ENCODE measurements at regions not wholly inside any gene's neighbourhood (a gene's known extent, or its start where the extent isn't known, plus 50 kb on each side); places are given as distances from the start of the nearest gene placed in this dataset.
A peak's percentile ranks its signal among the peaks of the same experiment; 100 is the strongest.
"Not testable (repeated sequence)": the region's sequence is repeated elsewhere in the genome, so short reads cannot be mapped to it uniquely, and the experiment has no call there.

GRCh38 chrX:78603908-78604307 is 55.2 kb downstream of the RTL3 start:
- peak; percentile 52 for DNase-seq

GRCh38 chrX:78595901-78596502 is 63.1 kb downstream of the RTL3 start:
- no peak for DNase-seq

GRCh38 chrX:78593701-78594100 is 65.4 kb downstream of the RTL3 start:
- DNase-seq = no peak

GRCh38 chrX:78592030-78592429 is 67.1 kb downstream of the RTL3 start:
- DNase-seq = no peak

GRCh38 chrX:78574306-78574705 is 84.8 kb downstream of the RTL3 start:
- DNase-seq = no peak

- peak; percentile 20 for DNase-seq
Measured at GRCh38 chrX:78573630-78574029, 85.5 kb downstream of the RTL3 start.

- no peak for DNase-seq
Measured at GRCh38 chrX:78571849-78572248, 87.3 kb downstream of the RTL3 start.

- no peak for DNase-seq
Measured at GRCh38 chrX:78555401-78555980, 103.6 kb downstream of the RTL3 start.

- not testable (repeated sequence) for DNase-seq
Measured at GRCh38 chrX:78552628-78553027, 106.5 kb downstream of the RTL3 start.

GRCh38 chrX:78548012-78548411 is 111.1 kb downstream of the RTL3 start:
- DNase-seq = no peak

- no peak for DNase-seq
Measured at GRCh38 chrX:78545233-78545632, 113.9 kb downstream of the RTL3 start.

- DNase-seq = no peak
Measured at GRCh38 chrX:78543281-78543680, 115.8 kb downstream of the RTL3 start.

- DNase-seq = no peak
Measured at GRCh38 chrX:78540171-78540570, 119.0 kb downstream of the RTL3 start.

- no peak for DNase-seq
Measured at GRCh38 chrX:78534221-78534620, 124.9 kb downstream of the RTL3 start.

- no peak for DNase-seq
Measured at GRCh38 chrX:78532363-78532762, 126.8 kb downstream of the RTL3 start.

- no peak for DNase-seq
Measured at GRCh38 chrX:78527818-78528217, 131.3 kb downstream of the RTL3 start.

- no peak for DNase-seq
Measured at GRCh38 chrX:78527263-78527662, 131.9 kb downstream of the RTL3 start.

- DNase-seq = no peak
Measured at GRCh38 chrX:78522601-78523000, 136.5 kb downstream of the RTL3 start.

- no peak for DNase-seq
Measured at GRCh38 chrX:78517124-78517523, 142.0 kb downstream of the RTL3 start.

GRCh38 chrX:78514852-78515251 is 144.3 kb downstream of the RTL3 start:
- DNase-seq = peak; percentile 7

- no peak for DNase-seq
Measured at GRCh38 chrX:78513971-78514738, 145.0 kb downstream of the RTL3 start.

GRCh38 chrX:78506248-78506647 is 152.9 kb downstream of the RTL3 start:
- DNase-seq = no peak

- DNase-seq = no peak
Measured at GRCh38 chrX:78496483-78496882, 162.6 kb downstream of the RTL3 start.

- DNase-seq = no peak
Measured at GRCh38 chrX:78493180-78493579, 165.8 kb upstream of the CYSLTR1 start.

Measured in hindlimb muscle (tissue), 1 donor.